ENCODE measurements at regions not wholly inside any gene's neighbourhood (a gene's known extent, or its start where the extent isn't known, plus 50 kb on each side); places are given as distances from the start of the nearest gene placed in this dataset.
"Not testable (repeated sequence)": the region's sequence is repeated elsewhere in the genome, so short reads cannot be mapped to it uniquely, and the experiment has no call there.

DNA sequence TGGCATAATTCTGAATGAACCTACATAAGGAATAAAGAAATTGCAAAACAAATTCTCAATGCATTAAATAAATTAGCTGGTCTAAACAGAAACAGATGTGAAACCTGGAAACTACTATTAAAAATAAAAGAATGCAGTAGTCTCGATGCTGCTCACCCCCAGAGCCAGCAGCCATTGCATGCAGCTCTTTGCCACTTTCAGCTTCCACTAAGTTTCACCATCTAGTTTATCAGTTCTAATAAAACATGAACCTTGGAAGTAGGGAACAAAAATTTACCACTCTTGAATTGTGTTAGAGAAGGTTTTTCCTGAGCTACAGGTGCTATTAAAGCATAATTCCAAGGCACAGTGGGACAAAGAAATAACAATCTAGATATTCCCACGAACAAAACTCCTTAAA is 239.4 kb upstream of the HSFY2 start:
- CTCF ChIA-PET, result no interaction called here
- POLR2A ChIA-PET, result interaction anchor here (0.6 kb wide), 1 partner anchor 90 kb away, joined by 3 read pairs; no protein-coding TSS in a partner anchor

GRCh38 chrY:19011605-19012090 is 238.1 kb upstream of the HSFY2 start:
- Histone ChIP-seq H3K4me3 (ENCODE audit: low read length) (no peak overlapping the region), H3K27me3 (ENCODE audit: control insufficient read depth in 2 of 2, insufficient read depth in 2 of 2, low read length in 2 of 2) (no peaks in the 10 kb centered on the region), H3K36me3 (ENCODE audit: control insufficient read depth in 2 of 3, insufficient read depth in 3 of 3, low read length in 3 of 3) (no peaks in the 10 kb centered on the region), H3K9me3 (ENCODE audit: control insufficient read depth in 2 of 3, low read length in 3 of 3) (no peaks in the 10 kb centered on the region), H3K4me1 (ENCODE audit: control insufficient read depth in 2 of 2, insufficient read depth in 2 of 2, low read length in 2 of 2) (no peaks in the 10 kb centered on the region), H3K27ac (ENCODE audit: low read depth, low read length) (no peak overlapping the region)
- ChIA-PET CTCF (no interaction called here), POLR2A (no interaction called here)
- ATAC-seq (no peak), DNase-seq (no peak)
- intact Hi-C loops (cut with micrococcal nuclease), result no loop called here
- Mint-ChIP-seq H3K4me1 (peaks cover 0 to 23% (median 4%) of the 10 kb centered on the region in 7 donors), H3K4me3 (no peak overlapping the region), H3K27ac (no peak overlapping the region), H3K27me3 (no peaks in the 10 kb centered on the region), H3K36me3 (peaks cover 0 to 4% (median 0%) of the 10 kb centered on the region in 5 donors), H3K9me3 (peaks cover 0 to 11% (median 0%) of the 10 kb centered on the region in 11 donors)

More for the DNA sequence above, 239.4 kb upstream of the HSFY2 start:
- ATAC-seq (no peak), DNase-seq (no peak)
- Histone ChIP-seq H3K4me1 (ENCODE audit: control insufficient read depth in 2 of 2, insufficient read depth in 2 of 2, low read length in 2 of 2) (no peaks in the 10 kb centered on the region), H3K36me3 (ENCODE audit: control insufficient read depth in 2 of 3, insufficient read depth in 3 of 3, low read length in 3 of 3) (no peaks in the 10 kb centered on the region), H3K27ac (ENCODE audit: low read depth, low read length) (no peak overlapping the region), H3K9me3 (ENCODE audit: control insufficient read depth in 2 of 3, low read length in 3 of 3) (no peaks in the 10 kb centered on the region), H3K27me3 (ENCODE audit: control insufficient read depth in 2 of 2, insufficient read depth in 2 of 2, low read length in 2 of 2) (no peaks in the 10 kb centered on the region), H3K4me3 (ENCODE audit: low read length) (no peak overlapping the region)
- Mint-ChIP-seq H3K27ac (no peak overlapping the region), H3K9me3 (peaks cover 0 to 2% (median 0%) of the 10 kb centered on the region in 11 donors), H3K27me3 (no peaks in the 10 kb centered on the region), H3K36me3 (peaks cover 0 to 7% (median 0%) of the 10 kb centered on the region in 5 donors), H3K4me3 (no peak overlapping the region), H3K4me1 (peaks cover 0 to 18% (median 4%) of the 10 kb centered on the region in 7 donors)
- intact Hi-C loops (cut with micrococcal nuclease), result no loop called here

- no peak overlapping the region for H3K27ac Mint-ChIP-seq
- H3K4me1 ChIP-seq (ENCODE audit: control insufficient read depth in 2 of 2, insufficient read depth in 2 of 2, low read length in 2 of 2), result no peaks in the 10 kb centered on the region
- H3K9me3 Mint-ChIP-seq, result peaks cover 0 to 11% (median 0%) of the 10 kb centered on the region in 11 donors
- H3K27ac ChIP-seq (ENCODE audit: low read depth, low read length), result no peak overlapping the region
- CTCF ChIA-PET, result interaction anchor here (0.6 kb wide), 1 partner anchor 421 kb away, joined by 3 read pairs; no protein-coding TSS in a partner anchor
- H3K27me3 ChIP-seq (ENCODE audit: control insufficient read depth in 2 of 2, insufficient read depth in 2 of 2, low read length in 2 of 2), result no peaks in the 10 kb centered on the region
- peaks cover 0 to 12% (median 2%) of the 10 kb centered on the region in 7 donors for H3K4me1 Mint-ChIP-seq
- POLR2A ChIA-PET, result no interaction called here
- H3K36me3 Mint-ChIP-seq, result peaks cover 0 to 4% (median 0%) of the 10 kb centered on the region in 5 donors
- intact Hi-C loops (cut with micrococcal nuclease), result no loop called here
- H3K9me3 ChIP-seq (ENCODE audit: control insufficient read depth in 2 of 3, low read length in 3 of 3), result no peaks in the 10 kb centered on the region
- no peak overlapping the region for H3K4me3 Mint-ChIP-seq
- no peak for DNase-seq
- no peak overlapping the region for H3K4me3 ChIP-seq (ENCODE audit: low read length)
- ATAC-seq, result no peak
- H3K36me3 ChIP-seq (ENCODE audit: control insufficient read depth in 2 of 3, insufficient read depth in 3 of 3, low read length in 3 of 3), result no peaks in the 10 kb centered on the region
- H3K27me3 Mint-ChIP-seq, result no peaks in the 10 kb centered on the region
Observed at GRCh38 chrY:19006234-19006633, 232.7 kb upstream of the HSFY2 start.

GRCh38 chrY:19005579-19005978 is 232.0 kb upstream of the HSFY2 start:
- CTCF ChIA-PET, result no interaction called here
- intact Hi-C loops (cut with micrococcal nuclease), result no loop called here

GRCh38 chrY:18997635-18998240 is 224.2 kb upstream of the HSFY2 start:
- POLR2A ChIA-PET, result no interaction called here
- H3K27me3 ChIP-seq (ENCODE audit: control insufficient read depth in 2 of 2, insufficient read depth in 2 of 2, low read length in 2 of 2), result no peaks in the 10 kb centered on the region
- H3K27ac ChIP-seq (ENCODE audit: low read depth, low read length), result no peak overlapping the region
- Mint-ChIP-seq H3K9me3 (no peaks in the 10 kb centered on the region), H3K27ac (no peak overlapping the region), H3K4me3 (no peak overlapping the region), H3K27me3 (no peaks in the 10 kb centered on the region), H3K4me1 (peaks cover 0 to 9% (median 3%) of the 10 kb centered on the region in 7 donors), H3K36me3 (no peaks in the 10 kb centered on the region)
- CTCF ChIA-PET, result no interaction called here
- H3K36me3 ChIP-seq (ENCODE audit: control insufficient read depth in 2 of 3, insufficient read depth in 3 of 3, low read length in 3 of 3), result no peaks in the 10 kb centered on the region
- DNase-seq (no peak), ATAC-seq (no peak)
- intact Hi-C loops (cut with micrococcal nuclease), result no loop called here
- no peaks in the 10 kb centered on the region for H3K9me3 ChIP-seq (ENCODE audit: control insufficient read depth in 2 of 3, low read length in 3 of 3)
- H3K4me3 ChIP-seq (ENCODE audit: low read length), result no peak overlapping the region
- H3K4me1 ChIP-seq (ENCODE audit: control insufficient read depth in 2 of 2, insufficient read depth in 2 of 2, low read length in 2 of 2), result no peaks in the 10 kb centered on the region

More at GRCh38 chrY:19005579-19005978, 232.0 kb upstream of the HSFY2 start:
- no peaks in the 10 kb centered on the region for H3K9me3 ChIP-seq (ENCODE audit: control insufficient read depth in 2 of 3, low read length in 3 of 3)
- POLR2A ChIA-PET, result no interaction called here
- no peak for ATAC-seq
- DNase-seq, result no peak
- H3K9me3 Mint-ChIP-seq, result peaks cover 0 to 11% (median 0%) of the 10 kb centered on the region in 11 donors
- no peak overlapping the region for H3K4me3 ChIP-seq (ENCODE audit: low read length)
- no peaks in the 10 kb centered on the region for H3K27me3 ChIP-seq (ENCODE audit: control insufficient read depth in 2 of 2, insufficient read depth in 2 of 2, low read length in 2 of 2)
- peaks cover 0 to 12% (median 0%) of the 10 kb centered on the region in 7 donors for H3K4me1 Mint-ChIP-seq
- peaks cover 0 to 4% (median 0%) of the 10 kb centered on the region in 5 donors for H3K36me3 Mint-ChIP-seq
- no peak overlapping the region for H3K27ac Mint-ChIP-seq
- no peaks in the 10 kb centered on the region for H3K27me3 Mint-ChIP-seq
- H3K4me1 ChIP-seq (ENCODE audit: control insufficient read depth in 2 of 2, insufficient read depth in 2 of 2, low read length in 2 of 2), result no peaks in the 10 kb centered on the region
- no peak overlapping the region for H3K4me3 Mint-ChIP-seq
- H3K27ac ChIP-seq (ENCODE audit: low read depth, low read length), result no peak overlapping the region
- no peaks in the 10 kb centered on the region for H3K36me3 ChIP-seq (ENCODE audit: control insufficient read depth in 2 of 3, insufficient read depth in 3 of 3, low read length in 3 of 3)

DNA sequence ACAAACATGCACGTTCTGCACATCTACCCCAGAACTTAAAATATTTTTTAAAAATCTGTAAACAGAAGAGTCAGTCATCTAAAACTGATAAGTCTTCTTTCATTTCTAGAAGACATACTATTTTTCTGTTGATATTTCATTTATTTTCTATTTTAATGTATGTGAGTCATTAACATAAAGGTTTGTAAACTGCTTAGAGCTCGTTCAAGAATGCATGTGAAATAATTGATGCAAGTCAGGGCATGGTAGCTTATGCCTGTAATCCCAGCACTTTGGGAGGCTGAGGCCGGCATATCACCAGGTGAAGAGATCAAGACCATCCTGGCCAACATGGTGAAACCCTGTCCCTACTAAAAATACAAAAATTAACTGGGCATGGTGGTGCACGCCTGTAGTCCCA is 219.9 kb upstream of the HSFY2 start:
- Histone ChIP-seq H3K9me3 (ENCODE audit: control insufficient read depth in 2 of 3, low read length in 3 of 3) (no peaks in the 10 kb centered on the region), H3K36me3 (ENCODE audit: control insufficient read depth in 2 of 3, insufficient read depth in 3 of 3, low read length in 3 of 3) (no peaks in the 10 kb centered on the region), H3K27ac (ENCODE audit: low read depth, low read length) (no peak overlapping the region), H3K4me1 (ENCODE audit: control insufficient read depth in 2 of 2, insufficient read depth in 2 of 2, low read length in 2 of 2) (no peaks in the 10 kb centered on the region), H3K27me3 (ENCODE audit: control insufficient read depth in 2 of 2, insufficient read depth in 2 of 2, low read length in 2 of 2) (no peaks in the 10 kb centered on the region), H3K4me3 (ENCODE audit: low read length) (no peak overlapping the region)
- ChIA-PET POLR2A (no interaction called here), CTCF (no interaction called here)
- no peak overlapping the region for H3K4me3 Mint-ChIP-seq
- intact Hi-C loops (cut with micrococcal nuclease), result no loop called here
- no peaks in the 10 kb centered on the region for H3K27me3 Mint-ChIP-seq
- H3K36me3 Mint-ChIP-seq, result peaks cover 0 to 2% (median 0%) of the 10 kb centered on the region in 5 donors
- H3K4me1 Mint-ChIP-seq, result peaks cover 0 to 9% (median 3%) of the 10 kb centered on the region in 7 donors
- no peaks in the 10 kb centered on the region for H3K9me3 Mint-ChIP-seq
- ATAC-seq, result no peak
- no peak for DNase-seq
- H3K27ac Mint-ChIP-seq, result no peak overlapping the region

GRCh38 chrY:18992684-18993083 is 219.1 kb upstream of the HSFY2 start:
- DNase-seq, H3K36me3 Mint-ChIP-seq: not testable (repeated sequence)
- peak overlapping the region in 1 of 10 donors; percentile 28 for H3K4me3 Mint-ChIP-seq

More at GRCh38 chrY:18992684-18993083, 219.1 kb upstream of the HSFY2 start:
- H3K4me1 ChIP-seq (ENCODE audit: control insufficient read depth in 2 of 2, insufficient read depth in 2 of 2, low read length in 2 of 2); H3K9me3 Mint-ChIP-seq; CTCF ChIA-PET; H3K4me1 Mint-ChIP-seq; H3K36me3 ChIP-seq (ENCODE audit: control insufficient read depth in 2 of 3, insufficient read depth in 3 of 3, low read length in 3 of 3); H3K27me3 ChIP-seq (ENCODE audit: control insufficient read depth in 2 of 2, insufficient read depth in 2 of 2, low read length in 2 of 2); ATAC-seq; H3K27ac ChIP-seq (ENCODE audit: low read depth, low read length); intact Hi-C loops (cut with micrococcal nuclease); H3K27me3 Mint-ChIP-seq; H3K27ac Mint-ChIP-seq; POLR2A ChIA-PET; H3K9me3 ChIP-seq (ENCODE audit: control insufficient read depth in 2 of 3, low read length in 3 of 3); H3K4me3 ChIP-seq (ENCODE audit: low read length): not testable (repeated sequence)
